ENCODE measurements at regions not wholly inside any gene's neighbourhood (a gene's known extent, or its start where the extent isn't known, plus 50 kb on each side); places are given as distances from the start of the nearest gene placed in this dataset.

DNA sequence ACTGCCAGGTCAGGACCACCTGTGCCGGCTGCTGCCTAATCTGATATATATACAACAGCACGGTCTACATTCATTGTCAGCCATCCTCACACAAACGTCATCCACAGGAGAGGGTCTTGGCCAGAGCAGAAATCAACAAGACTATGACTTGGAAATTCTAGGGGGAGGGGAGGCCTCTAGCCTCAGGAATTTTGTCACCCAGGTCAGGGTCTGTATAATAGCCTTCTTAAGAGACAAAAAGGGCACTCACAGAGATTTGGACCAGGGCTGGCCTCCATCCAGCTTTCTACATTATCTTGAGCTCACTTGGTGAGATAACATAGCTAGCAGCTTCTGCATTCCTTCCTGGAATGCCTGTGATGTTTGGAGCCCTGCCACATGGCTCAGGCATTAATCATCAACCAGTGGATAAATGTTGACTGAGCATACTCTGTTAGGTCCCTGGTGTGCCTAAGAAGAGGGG lies 50.4 kb upstream of the CTIF start:
- no peak for DNase-seq
- no peak overlapping the region for H3K4me2 ChIP-seq (ENCODE audit: low read depth, low read length)
- H3K4me3 ChIP-seq (ENCODE audit: low read length): no peak overlapping the region
- H3K9me2 ChIP-seq (replicated peaks; ENCODE audit: insufficient read depth, low read length): no peaks in the 10 kb centered on the region
- no peaks in the 10 kb centered on the region for H3K27me3 ChIP-seq (replicated peaks; ENCODE audit: insufficient read depth, low read length)
- H3F3A ChIP-seq (ENCODE audit: insufficient read depth, low read length): no peaks in the 10 kb centered on the region
- H4K20me1 ChIP-seq (ENCODE audit: insufficient read depth, low read length): no peaks in the 10 kb centered on the region
- no peak overlapping the region for H3K9ac ChIP-seq (ENCODE audit: low read length)
- no peaks in the 10 kb centered on the region for H3K79me2 ChIP-seq (ENCODE audit: low read length)
- H3K4me1 ChIP-seq (ENCODE audit: low read length): 0 out of 2 replicates have a peak, but pooled peaks cover under 1% of the 10 kb centered on the region
- no peak overlapping the region for H2AFZ ChIP-seq (ENCODE audit: low read length)
- H3K27ac ChIP-seq (ENCODE audit: low read length): no peak overlapping the region
- TF ChIP-seq, protein P1, sequence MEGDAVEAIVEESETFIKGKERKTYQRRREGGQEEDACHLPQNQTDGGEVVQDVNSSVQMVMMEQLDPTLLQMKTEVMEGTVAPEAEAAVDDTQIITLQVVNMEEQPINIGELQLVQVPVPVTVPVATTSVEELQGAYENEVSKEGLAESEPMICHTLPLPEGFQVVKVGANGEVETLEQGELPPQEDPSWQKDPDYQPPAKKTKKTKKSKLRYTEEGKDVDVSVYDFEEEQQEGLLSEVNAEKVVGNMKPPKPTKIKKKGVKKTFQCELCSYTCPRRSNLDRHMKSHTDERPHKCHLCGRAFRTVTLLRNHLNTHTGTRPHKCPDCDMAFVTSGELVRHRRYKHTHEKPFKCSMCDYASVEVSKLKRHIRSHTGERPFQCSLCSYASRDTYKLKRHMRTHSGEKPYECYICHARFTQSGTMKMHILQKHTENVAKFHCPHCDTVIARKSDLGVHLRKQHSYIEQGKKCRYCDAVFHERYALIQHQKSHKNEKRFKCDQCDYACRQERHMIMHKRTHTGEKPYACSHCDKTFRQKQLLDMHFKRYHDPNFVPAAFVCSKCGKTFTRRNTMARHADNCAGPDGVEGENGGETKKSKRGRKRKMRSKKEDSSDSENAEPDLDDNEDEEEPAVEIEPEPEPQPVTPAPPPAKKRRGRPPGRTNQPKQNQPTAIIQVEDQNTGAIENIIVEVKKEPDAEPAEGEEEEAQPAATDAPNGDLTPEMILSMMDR (IDR thresholded peaks at IDR 0.05; ENCODE audit: low read length): no peak
- TF ChIP-seq EZH2phosphoT487 (IDR thresholded peaks at IDR 0.05; ENCODE audit: low read length): no peak
- TF ChIP-seq EZH2 (optimal IDR thresholded peaks at IDR 0.05; ENCODE audit: low read depth, low read length): no peak
- no peaks in the 10 kb centered on the region for H3K36me3 ChIP-seq (replicated peaks; ENCODE audit: insufficient read depth, low read length)
- H3K9me3 ChIP-seq (replicated peaks; ENCODE audit: insufficient read depth, low read length): no peaks in the 10 kb centered on the region

DNA sequence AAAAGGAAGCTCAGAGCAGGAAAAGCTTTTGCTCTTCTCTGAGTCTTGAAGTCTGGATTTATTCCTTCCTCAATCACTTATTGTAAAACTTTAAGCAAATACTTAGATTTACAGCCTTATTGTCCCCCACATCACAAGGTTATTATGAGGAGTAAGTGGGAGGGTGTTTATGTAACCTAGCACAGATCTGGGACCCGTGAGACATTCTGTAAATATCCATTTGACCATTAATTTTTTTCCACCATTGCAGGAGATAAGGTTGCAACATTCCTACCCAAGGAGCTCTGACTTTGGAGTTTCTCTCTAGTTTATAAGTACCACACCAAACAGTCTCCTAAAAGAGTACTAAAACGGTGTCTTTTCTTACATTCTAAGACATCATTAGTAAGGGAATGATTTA lies 52.1 kb upstream of the CTIF start:
- TF ChIP-seq EZH2 (optimal IDR thresholded peaks at IDR 0.05; ENCODE audit: low read depth, low read length) (no peak), EZH2phosphoT487 (IDR thresholded peaks at IDR 0.05; ENCODE audit: low read length) (no peak)
- TF ChIP-seq, protein P1 (IDR thresholded peaks at IDR 0.05; ENCODE audit: low read length): no peak
- no peak overlapping the region for H3K27ac ChIP-seq (ENCODE audit: low read length)
- H3K4me3 ChIP-seq (ENCODE audit: low read length): no peak overlapping the region
- no peaks in the 10 kb centered on the region for H3K36me3 ChIP-seq (replicated peaks; ENCODE audit: insufficient read depth, low read length)
- no peaks in the 10 kb centered on the region for H4K20me1 ChIP-seq (ENCODE audit: insufficient read depth, low read length)
- no peak overlapping the region for H3K4me2 ChIP-seq (ENCODE audit: low read depth, low read length)
- DNase-seq: no peak
- H3K4me1 ChIP-seq (ENCODE audit: low read length): no peaks in the 10 kb centered on the region
- no peaks in the 10 kb centered on the region for H3F3A ChIP-seq (ENCODE audit: insufficient read depth, low read length)
- no peaks in the 10 kb centered on the region for H3K79me2 ChIP-seq (ENCODE audit: low read length)
- H3K9ac ChIP-seq (ENCODE audit: low read length): no peak overlapping the region
- H3K9me3 ChIP-seq (replicated peaks; ENCODE audit: insufficient read depth, low read length): no peaks in the 10 kb centered on the region
- H3K27me3 ChIP-seq (replicated peaks; ENCODE audit: insufficient read depth, low read length): no peaks in the 10 kb centered on the region
- no peaks in the 10 kb centered on the region for H3K9me2 ChIP-seq (replicated peaks; ENCODE audit: insufficient read depth, low read length)
- no peak overlapping the region for H2AFZ ChIP-seq (ENCODE audit: low read length)

DNA sequence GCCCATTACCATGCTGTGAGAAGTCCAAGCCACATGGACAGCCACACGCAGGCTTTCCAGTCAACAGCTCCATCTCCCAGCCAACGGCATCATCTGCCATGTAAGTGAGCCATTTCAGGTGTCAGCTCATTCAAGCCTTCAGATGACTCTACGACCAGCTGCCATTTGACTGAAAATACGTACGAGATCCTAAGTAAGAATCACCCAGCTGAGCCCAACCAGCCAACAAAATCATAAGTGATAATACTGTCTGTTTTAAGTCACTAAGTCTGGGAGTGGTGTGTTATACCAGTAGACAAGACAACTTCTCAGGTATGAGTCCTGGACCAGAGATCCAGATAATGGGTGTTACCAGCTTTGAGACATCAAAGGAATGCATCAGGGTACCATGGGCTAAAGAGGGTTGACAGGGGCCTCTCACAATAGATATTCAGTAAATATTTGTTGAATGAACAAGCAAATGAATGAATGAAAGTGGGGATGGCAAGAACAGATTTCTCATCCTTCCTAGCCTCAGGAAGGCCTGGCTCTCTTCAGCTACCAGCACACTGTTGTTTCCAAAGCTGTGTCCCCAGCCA lies 52.9 kb upstream of the CTIF start:
- H3K9me3 ChIP-seq (replicated peaks; ENCODE audit: insufficient read depth, low read length): no peaks in the 10 kb centered on the region
- no peaks in the 10 kb centered on the region for H3F3A ChIP-seq (ENCODE audit: insufficient read depth, low read length)
- no peaks in the 10 kb centered on the region for H3K79me2 ChIP-seq (ENCODE audit: low read length)
- H4K20me1 ChIP-seq (ENCODE audit: insufficient read depth, low read length): no peaks in the 10 kb centered on the region
- H3K4me2 ChIP-seq (ENCODE audit: low read depth, low read length): no peak overlapping the region
- TF ChIP-seq EZH2 (optimal IDR thresholded peaks at IDR 0.05; ENCODE audit: low read depth, low read length): no peak
- TF ChIP-seq EZH2phosphoT487 (IDR thresholded peaks at IDR 0.05; ENCODE audit: low read length): no peak
- TF ChIP-seq, protein P1 (IDR thresholded peaks at IDR 0.05; ENCODE audit: low read length): no peak
- H3K9ac ChIP-seq (ENCODE audit: low read length): no peak overlapping the region
- no peaks in the 10 kb centered on the region for H3K4me1 ChIP-seq (ENCODE audit: low read length)
- H3K36me3 ChIP-seq (replicated peaks; ENCODE audit: insufficient read depth, low read length): no peaks in the 10 kb centered on the region
- no peak overlapping the region for H3K27ac ChIP-seq (ENCODE audit: low read length)
- H3K27me3 ChIP-seq (replicated peaks; ENCODE audit: insufficient read depth, low read length): no peaks in the 10 kb centered on the region
- no peak overlapping the region for H2AFZ ChIP-seq (ENCODE audit: low read length)
- no peaks in the 10 kb centered on the region for H3K9me2 ChIP-seq (replicated peaks; ENCODE audit: insufficient read depth, low read length)
- DNase-seq: no peak
- no peak overlapping the region for H3K4me3 ChIP-seq (ENCODE audit: low read length)
